GM12872 (cell line): ENCODE measurements at regions not wholly inside any gene's neighbourhood (a gene's known extent, or its start where the extent isn't known, plus 50 kb on each side); places are given as distances from the start of the nearest gene placed in this dataset.

Experiments used
- TF ChIP-seq, protein P1 (sequence below): IDR thresholded peaks from 3 replicates; pipeline ENCODE4 v1.5.1; 2011; ENCODE audit warnings: low read depth, mild to moderate bottlenecking, low read length, moderate library complexity; ENCODE audit not compliant: insufficient read depth

DNA sequence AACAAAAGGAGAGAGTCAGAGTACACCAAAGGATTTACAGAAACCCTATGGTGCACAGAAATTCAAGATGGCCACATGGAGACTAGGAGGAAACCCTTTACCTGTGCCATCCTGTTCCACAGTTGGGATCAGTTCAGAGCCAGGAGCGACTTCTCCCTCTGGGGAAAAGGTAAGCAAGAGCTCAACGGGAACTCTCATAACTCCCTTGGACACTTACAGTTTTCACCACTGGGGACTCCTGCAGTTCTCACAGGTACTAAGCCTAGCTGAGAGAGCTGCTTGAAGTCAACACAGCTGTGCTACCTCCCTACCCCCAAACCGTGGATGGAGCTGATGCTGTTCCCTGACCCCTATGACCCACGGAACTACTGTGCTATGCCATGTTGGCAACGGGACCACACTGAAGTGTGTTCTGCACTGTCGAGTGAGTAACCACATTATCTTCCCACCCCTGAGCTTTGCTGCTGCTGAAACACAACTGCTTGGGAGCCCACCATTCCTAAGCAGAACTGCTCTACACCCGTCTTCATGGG lies 606.8 kb downstream of the GBE1 start:
- TF ChIP-seq, protein P1, sequence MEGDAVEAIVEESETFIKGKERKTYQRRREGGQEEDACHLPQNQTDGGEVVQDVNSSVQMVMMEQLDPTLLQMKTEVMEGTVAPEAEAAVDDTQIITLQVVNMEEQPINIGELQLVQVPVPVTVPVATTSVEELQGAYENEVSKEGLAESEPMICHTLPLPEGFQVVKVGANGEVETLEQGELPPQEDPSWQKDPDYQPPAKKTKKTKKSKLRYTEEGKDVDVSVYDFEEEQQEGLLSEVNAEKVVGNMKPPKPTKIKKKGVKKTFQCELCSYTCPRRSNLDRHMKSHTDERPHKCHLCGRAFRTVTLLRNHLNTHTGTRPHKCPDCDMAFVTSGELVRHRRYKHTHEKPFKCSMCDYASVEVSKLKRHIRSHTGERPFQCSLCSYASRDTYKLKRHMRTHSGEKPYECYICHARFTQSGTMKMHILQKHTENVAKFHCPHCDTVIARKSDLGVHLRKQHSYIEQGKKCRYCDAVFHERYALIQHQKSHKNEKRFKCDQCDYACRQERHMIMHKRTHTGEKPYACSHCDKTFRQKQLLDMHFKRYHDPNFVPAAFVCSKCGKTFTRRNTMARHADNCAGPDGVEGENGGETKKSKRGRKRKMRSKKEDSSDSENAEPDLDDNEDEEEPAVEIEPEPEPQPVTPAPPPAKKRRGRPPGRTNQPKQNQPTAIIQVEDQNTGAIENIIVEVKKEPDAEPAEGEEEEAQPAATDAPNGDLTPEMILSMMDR: no peak

DNA sequence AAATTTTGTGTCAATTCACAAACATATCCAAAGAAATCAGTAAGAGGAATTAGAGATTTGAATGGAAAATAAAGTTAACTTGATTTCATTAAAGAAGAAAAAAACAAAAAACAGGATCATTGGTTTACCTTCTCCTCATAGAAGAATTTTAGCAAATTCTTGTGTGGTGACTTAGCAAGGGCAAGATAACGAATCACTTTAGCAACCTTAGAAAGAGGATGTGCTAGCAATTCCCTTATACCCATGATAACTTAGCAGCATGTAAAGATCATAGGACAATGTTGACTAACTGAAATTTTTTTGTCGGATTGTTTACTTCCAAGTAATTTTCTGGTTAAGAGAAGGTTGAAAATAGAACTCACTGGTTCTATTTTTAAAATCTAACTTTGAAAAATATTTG lies 609.3 kb downstream of the GBE1 start:
- TF ChIP-seq, protein P1: no peak

DNA sequence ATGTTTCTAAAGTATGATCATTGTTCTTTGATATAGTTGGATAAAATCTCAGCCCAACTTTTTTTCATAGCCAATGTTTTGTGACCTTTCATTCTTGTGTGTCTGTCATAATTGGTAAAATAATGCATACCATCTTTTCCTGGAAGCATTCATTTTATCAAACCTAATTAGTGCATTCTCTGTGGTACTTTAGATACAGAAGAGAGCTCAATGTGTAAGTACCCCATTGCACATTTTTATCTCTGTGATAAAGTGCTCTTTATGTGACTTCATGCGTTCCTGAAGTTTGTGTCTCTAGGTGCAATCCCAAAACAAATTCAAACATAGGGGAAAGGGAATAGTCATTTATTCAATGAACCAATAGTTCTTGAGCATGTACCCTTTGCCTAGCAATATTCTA lies 628.5 kb downstream of the GBE1 start:
- TF ChIP-seq, protein P1: no peak

DNA sequence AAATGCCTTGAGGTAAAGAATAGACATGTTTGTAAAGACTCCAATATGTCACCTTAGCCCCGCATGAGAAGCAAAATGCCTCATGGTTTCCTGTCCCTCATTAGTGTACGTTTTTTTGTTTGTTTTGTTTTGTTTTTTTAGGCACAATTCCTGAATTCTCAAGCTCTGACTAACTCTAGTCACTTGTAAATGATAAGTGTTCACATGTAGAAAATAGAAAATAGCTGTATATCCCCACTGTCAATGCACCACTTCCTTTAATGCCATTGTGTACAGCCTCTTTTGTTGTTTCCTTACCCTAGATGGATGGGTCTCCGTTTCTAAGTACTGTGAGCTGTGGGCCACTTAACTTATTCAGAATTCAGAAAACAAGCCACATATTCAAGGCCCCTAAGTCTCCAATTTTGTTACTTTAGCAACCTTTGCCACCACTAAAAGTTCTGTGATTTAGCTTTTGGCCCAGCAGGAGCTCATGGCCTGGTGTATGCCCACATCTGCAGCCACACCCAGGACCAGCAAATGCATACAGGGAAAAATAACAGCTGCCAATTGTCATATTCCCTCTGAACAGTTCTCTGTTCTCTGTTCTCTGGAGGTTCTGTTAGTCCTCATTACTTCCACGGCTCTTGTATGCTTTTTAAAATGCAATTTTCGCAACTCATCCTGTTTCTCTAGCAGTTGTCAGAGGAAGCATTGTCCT lies 655.5 kb downstream of the GBE1 start:
- TF ChIP-seq, protein P1: no peak

DNA sequence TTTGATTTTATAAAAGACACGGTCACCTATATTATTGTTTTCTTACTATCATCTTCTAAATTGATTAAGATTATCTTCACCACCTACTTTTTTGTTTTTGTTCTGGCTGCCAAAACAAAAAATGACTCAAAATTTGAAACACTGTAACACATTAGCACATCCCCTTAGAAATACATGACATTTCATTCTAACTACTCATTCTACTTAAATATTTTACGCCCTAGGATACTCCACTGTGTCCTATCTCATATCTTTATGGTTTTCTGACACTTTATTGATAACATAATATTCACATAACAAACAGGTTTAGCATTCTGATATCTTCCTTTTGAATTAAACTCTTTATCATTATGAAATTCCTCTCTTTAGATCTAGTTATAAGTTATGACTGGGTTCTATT lies 656.2 kb downstream of the GBE1 start:
- TF ChIP-seq, protein P1: no peak

DNA sequence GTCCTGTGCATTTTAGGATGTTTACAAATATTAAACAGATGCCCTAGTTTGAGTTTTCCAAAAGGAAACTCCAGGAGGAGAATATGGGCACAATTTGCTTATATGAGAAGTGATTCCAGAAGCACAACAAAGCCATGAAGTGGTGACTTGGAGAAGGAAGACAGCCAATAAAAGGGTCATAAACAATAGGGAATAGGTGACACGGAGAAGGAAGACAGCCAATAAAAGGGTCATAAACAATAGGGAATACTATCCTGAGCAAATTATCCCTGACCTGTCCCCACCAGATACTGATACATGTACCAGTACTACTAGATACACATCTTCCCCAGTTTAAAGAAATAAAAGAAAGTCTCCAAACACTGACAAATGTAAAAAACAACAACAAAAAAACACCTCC lies 663.6 kb downstream of the GBE1 start:
- TF ChIP-seq, protein P1: no peak

DNA sequence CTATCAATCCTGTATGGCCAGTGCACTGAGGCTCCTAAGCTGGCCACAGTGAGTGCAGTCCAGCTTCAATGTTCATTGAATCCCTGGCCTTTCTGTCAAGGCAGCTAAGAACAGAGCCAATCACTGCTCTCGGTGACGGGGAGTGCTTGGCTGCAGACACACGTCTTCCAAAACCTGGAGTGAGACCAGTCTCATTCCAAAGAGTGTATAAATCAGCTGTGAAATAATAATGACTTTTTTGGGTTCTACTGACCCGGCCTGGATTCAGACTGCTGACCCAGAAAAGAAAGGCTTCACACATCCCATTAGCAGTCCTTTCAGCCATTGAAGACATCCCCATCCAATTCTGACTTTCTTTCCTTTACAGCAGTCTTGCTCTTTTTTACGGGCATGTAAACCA lies 665.5 kb downstream of the GBE1 start:
- TF ChIP-seq, protein P1: no peak
